ENCODE measurements at regions not wholly inside any gene's neighbourhood (a gene's known extent, or its start where the extent isn't known, plus 50 kb on each side); places are given as distances from the start of the nearest gene placed in this dataset.

GRCh38 chr6:23410439-23410838 is 715.6 kb upstream of the NRSN1 start:
- TF ChIP-seq CTCF (IDR thresholded peaks at IDR 0.05): no peak
- no peak for TF ChIP-seq POLR2AphosphoS5 (IDR thresholded peaks at IDR 0.05)
- TF ChIP-seq POLR2A (IDR thresholded peaks at IDR 0.05): no peak

All from transverse colon (tissue), 4 donors.